Fibroblast of skin of abdomen (primary cell): ENCODE measurements at regions not wholly inside any gene's neighbourhood (a gene's known extent, or its start where the extent isn't known, plus 50 kb on each side); places are given as distances from the start of the nearest gene placed in this dataset.

Source experiments
- DNase-seq: peaks from one replicate; pipeline ENCODE4 v3.0.0-alpha.2; 2013

DNA sequence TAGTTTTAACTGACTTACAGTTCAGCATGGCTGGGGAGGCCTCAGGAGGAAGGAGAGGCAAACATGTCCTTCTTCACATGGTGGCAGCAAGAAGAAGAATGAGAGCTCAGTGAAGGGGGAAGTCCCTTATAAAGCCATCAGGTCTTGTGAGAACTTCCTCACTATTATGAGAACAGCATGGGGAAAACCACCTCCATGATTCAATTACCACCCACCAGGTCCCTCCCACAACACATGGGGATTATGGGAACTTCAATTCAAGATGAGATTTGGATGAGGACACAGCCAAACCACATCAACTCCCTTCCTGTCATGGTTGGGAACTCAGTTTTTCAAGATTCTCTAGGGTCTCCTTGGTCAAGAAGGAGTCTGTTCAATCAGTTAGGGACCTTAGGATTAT lies 432.9 kb upstream of the CNTN5 start:
- DNase-seq = no peak

GRCh38 chr11:98589967-98590366 lies 430.8 kb upstream of the CNTN5 start:
- DNase-seq = no peak

DNA sequence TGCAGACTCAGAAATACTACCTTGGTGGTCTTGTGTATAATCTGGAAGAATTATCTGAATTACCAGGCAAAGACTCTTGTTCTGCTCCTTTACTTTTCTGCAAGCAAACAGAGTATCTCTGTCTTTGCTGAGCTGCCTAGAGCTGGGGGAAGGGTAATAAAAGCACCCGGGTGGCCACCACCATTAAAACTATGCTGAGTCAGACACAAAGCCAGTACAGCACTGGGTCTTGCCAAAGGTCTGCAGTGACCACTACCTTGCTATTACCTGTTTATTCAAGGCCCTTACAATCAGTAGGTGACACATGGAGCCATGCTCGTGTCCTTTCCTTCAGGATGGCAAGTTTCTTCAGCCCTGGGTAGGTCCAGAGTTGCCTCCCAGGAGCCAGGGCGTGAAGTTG lies 420.6 kb upstream of the CNTN5 start:
- DNase-seq = no peak

- DNase-seq = no peak
Observed at GRCh38 chr11:98600786-98601773, 419.7 kb upstream of the CNTN5 start.

GRCh38 chr11:98616098-98616655 lies 404.6 kb upstream of the CNTN5 start:
- no peak for DNase-seq

DNA sequence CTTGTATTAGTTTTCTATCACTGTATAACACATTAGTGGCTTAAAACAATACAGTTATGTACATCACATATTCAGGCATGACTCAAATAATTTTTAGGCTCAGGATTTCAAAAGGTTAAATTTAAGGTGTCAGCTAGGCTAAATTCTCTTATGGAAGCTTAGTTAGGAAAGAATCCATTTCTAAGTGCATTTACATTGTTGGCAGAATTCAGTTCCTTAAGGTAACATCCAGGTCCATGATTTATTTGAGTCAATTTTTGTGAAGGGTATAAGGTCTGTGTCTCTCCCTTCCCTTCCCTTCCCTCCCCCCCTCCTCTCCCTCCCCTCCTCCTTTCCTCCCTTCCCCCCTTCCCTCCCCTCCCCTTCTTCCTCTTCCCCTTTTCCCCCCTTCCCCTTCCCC lies 399.0 kb upstream of the CNTN5 start:
- no peak for DNase-seq

- no peak for DNase-seq
Observed at GRCh38 chr11:98625526-98625925, 395.2 kb upstream of the CNTN5 start.

DNA sequence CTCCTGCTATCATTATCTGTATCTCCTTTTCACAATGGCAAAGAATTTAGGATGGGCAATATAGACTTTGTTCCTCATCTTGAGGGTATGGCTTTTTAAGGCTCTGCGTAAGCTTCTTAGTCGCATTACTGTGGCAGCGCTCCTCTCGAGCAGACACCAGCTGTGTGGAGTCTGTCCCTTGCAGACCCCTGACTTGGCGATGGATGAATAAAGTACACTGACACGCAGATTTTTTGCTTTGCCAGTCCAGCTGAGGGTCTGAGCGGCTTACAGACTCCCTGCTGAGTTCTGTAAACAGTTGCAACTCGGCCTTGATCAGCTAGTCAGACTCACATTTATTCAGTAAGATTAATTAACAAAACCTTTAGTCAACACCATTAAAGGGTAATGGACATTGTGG lies 390.0 kb upstream of the CNTN5 start:
- no peak for DNase-seq

DNA sequence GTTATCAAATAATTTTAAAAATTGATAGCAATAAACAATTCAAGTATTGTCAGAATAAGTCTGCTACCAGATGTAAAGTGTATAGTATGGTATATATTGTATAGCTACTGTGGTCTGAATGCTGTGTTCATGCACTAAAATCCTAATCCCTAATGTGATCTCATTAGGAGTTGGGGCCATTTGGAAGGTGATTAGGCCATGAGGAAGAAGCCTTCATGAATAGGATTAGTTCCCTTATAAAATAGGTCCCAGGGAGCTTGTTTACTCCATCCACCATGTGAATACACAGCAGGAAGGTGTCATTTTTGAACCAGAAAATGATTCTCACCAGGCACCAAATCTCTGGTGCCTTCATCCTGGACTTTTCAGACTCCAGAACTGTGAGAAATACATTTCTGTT lies 363.0 kb upstream of the CNTN5 start:
- DNase-seq = no peak

DNA sequence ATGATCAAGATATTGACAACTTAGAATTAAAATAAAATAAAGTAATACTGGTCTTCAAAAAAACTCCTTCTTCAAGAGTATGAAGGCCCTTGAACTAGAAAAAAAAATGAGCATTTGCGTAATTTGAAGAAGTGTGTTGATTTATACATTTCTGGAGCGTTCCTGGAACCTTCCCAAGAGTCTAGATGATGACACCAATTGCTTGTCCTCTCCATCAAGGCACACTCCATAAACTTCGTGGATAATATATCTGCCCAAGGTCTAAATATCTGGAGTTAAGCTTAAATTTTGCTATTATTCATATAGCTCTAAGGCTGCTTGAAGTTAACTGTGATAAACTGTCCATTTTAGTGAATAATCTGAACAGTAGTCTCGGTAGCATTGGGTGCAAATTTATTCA lies 361.3 kb upstream of the CNTN5 start:
- no peak for DNase-seq

GRCh38 chr11:98674390-98674789 lies 346.4 kb upstream of the CNTN5 start:
- DNase-seq = no peak

GRCh38 chr11:98679673-98680072 lies 341.1 kb upstream of the CNTN5 start:
- DNase-seq = no peak

DNA sequence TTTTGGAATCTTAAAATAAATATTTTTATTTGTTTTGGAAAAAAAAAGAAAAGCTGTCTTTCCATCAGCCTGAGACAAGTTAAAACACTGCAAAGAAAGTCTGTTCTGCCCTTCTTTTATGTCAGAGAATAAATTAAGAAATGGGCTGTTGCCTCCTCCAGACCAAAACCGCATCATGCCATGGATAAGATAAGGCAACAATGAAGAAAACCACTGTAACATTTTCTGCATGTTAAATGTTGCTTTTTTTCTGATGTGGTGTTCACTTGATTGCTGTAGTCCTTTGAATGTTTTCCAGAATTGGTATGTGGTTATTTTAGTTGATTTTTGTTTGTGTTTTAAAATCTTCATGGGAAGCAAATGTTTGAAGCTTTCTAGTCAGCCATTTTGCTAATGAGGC lies 319.2 kb upstream of the CNTN5 start:
- DNase-seq = no peak

DNA sequence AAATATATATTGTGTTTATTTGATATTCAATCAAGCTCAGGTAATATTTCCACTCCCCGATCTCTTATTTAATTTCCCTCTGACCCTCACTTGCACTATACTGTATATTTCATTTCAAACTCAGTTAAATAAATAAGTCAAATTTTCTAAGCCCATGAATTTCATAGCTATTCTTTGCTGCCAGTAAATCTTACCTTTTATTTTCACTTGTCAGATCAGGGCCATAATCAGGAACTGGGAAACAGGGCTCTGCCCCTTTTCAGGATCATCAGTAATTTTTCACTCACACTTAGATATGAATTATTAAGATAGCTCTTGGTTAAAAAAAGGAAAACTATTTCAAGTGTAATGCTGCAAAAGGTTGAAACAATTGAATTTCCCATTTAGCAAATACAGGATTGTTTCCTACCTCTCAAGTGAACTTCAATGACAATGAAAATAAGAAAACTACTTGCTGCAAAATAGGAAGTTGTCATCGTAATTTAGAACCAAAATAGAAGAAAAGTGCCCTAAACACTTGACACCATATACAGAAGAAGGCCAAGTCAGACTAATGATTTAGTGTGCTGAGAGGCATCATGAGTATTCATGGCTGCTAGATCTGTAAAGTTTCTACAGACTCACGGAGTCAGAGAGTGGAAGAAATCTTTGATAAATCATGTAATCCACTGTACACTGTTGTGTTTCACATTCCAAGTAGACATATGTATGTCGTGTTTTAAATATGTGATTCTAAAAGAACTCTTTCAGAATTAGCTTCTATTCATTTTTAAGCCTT lies 316.8 kb upstream of the CNTN5 start:
- DNase-seq = no peak

DNA sequence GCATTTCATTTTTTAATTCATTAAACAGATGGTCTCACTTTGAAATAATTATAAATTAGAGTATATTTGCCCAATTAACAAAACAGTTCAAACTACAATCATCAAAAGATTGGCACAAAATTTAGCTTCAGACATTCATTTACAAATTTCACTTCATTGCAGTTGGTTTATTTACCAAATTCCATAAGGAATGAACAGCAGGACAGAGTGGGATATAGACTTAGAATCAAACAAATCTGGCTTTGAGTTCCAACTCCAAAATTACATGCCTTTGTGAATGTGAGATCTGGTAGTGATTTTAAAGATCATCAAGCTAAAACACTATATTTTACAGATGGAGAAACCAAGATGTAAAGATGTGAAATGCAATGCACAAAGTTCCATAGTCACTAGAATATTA lies 310.7 kb upstream of the CNTN5 start:
- no peak for DNase-seq

DNA sequence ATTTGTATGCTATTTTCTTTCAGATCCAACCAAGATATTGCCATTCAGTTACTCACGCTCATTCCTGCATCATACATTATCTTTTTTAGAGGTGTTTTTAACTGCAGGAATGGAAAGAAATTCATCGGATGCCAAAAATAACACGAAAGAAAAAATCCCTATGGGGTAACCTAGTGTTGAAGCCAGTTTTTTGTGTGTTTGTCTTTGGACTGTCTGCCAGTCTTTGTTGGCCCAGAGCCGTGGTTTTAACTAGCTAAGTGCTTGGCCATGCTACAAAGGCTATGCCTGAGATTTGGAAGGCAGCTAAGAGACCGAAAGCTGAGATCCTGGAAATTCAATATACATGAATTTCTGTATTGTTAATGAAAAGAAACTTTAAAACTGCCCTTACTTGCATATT lies 309.8 kb upstream of the CNTN5 start:
- DNase-seq = no peak

GRCh38 chr11:98720951-98721350 lies 299.8 kb upstream of the CNTN5 start:
- no peak for DNase-seq

- DNase-seq = no peak
Observed at GRCh38 chr11:98725471-98725870, 295.3 kb upstream of the CNTN5 start.

DNA sequence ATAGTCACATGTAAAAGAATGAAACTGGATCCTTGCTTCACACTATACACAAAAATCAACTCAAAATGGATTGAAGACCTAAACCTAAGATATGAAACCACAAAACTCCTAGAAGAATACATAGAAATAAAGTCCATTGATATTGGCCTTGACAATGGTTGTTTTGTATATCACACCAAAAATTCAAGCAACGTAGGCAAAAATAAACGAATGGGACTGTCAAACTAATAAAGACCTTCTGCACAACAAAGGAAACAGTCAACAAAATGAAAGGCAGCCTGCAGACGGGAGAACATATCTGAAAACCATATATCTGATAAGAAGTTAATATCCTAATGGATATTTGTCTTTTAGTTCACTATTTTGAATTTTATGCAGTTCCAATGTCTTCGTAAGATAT lies 292.3 kb upstream of the CNTN5 start:
- no peak for DNase-seq

DNA sequence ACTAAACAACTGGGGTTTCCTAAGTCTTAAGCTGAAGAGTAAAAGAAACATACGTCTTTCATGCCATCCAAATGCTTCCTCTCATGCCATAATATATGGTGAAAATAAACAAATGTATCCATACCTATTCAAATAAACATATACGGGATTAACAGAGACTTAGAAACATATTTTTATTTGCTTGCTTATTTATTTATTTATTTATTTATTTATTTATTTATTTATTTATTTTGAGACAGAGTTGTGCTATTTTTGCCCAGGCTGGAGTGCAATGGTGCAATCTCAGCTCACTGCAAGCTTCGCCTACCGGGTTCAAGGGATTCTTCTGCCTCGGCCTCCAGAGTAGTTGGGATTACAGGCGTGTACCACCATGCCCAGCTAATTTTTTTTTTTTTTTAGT lies 291.6 kb upstream of the CNTN5 start:
- DNase-seq = no peak

GRCh38 chr11:98732947-98733346 lies 287.8 kb upstream of the CNTN5 start:
- DNase-seq = no peak

DNA sequence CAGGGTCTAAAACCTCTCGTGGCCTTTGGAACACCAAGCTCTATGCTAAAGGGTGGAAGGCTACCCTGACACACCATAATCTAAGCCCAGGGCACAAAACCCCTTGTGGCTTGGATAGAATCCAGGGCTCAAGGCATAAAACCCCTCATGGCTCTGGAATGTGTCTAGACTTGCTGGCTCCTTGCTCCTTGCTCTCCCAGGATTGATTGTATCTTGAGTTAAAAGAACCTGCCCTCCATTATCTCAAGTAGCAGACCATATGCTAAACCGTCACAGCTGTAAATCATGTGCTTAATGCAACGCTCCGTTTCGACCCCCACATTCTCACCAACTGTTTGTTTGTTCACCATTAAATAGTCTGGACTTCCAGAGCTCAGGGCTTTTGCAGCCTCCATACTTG lies 287.4 kb upstream of the CNTN5 start:
- peak; percentile 11 for DNase-seq

DNA sequence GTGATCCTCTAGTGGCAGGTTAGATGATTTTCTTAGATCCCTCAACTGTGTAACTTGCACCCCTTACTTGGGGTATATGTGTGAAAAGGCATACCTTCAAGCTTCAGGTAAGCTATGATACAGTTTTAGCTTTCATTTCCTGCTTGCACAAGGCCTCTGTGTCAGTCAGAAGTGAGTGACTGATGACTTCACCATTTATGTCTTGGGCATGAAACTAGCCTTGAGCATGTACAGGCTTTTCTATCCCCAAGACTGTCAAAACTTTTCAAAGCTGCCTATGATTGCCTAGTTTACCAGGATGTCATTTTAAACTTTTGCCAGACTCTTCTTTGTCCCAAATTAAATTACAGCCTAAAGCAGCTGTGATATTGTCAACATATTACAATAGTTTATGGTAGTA lies 286.1 kb upstream of the CNTN5 start:
- no peak for DNase-seq

DNA sequence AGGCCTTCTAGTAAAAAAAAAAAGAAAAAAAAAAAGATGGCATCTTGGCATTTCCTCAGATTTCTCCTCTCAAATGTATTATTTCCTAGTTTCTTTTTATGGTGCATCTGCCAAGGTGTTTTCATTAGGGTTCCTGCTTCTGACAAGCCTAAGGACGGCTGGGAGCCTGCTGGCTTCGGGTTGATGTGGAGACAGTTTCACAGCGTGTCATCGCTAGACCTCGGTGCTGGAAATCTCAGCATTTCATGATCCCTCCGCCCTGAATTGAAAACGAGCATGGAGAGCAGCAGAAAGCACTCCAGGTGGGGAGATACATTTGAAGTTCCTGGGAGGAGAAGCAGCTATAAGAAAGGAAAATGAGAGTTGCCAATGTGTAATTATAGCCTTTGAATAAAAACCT lies 283.9 kb upstream of the CNTN5 start:
- DNase-seq = no peak
